ENCODE measurements at regions not wholly inside any gene's neighbourhood (a gene's known extent, or its start where the extent isn't known, plus 50 kb on each side); places are given as distances from the start of the nearest gene placed in this dataset.

- no peaks in the 10 kb centered on the region for H3K36me3 ChIP-seq (ENCODE audit: insufficient read depth, low read length)
- H3K4me1 ChIP-seq (ENCODE audit: insufficient read depth, low read length), result no peaks in the 10 kb centered on the region
- no peak overlapping the region for H3K9ac ChIP-seq (ENCODE audit: low read depth, low read length)
- H3K27me3 ChIP-seq (ENCODE audit: insufficient read depth, low read length), result no peaks in the 10 kb centered on the region
- 96% methylated on average over 70 of the region's 70 CpGs for WGBS
- H3K27ac ChIP-seq (ENCODE audit: low read depth, low read length), result no peak overlapping the region
- H3K9me3 ChIP-seq (ENCODE audit: insufficient read depth, low read depth, low read length), result no peaks in the 10 kb centered on the region
- H3K4me3 ChIP-seq (ENCODE audit: low read length), result no peak overlapping the region
These were observed 52.9 kb upstream of the WNT7A start for GRCh38 chr3:13932578-13933295.

GRCh38 chr3:13931172-13931571 is 51.3 kb upstream of the WNT7A start:
- no peak overlapping the region for H3K4me3 ChIP-seq (ENCODE audit: low read length)
- no peaks in the 10 kb centered on the region for H3K9me3 ChIP-seq (ENCODE audit: insufficient read depth, low read depth, low read length)
- no peaks in the 10 kb centered on the region for H3K27me3 ChIP-seq (ENCODE audit: insufficient read depth, low read length)
- no peaks in the 10 kb centered on the region for H3K36me3 ChIP-seq (ENCODE audit: insufficient read depth, low read length)
- 94% methylated on average over 4 of the region's 4 CpGs for WGBS
- no peak overlapping the region for H3K9ac ChIP-seq (ENCODE audit: low read depth, low read length)
- H3K4me1 ChIP-seq (ENCODE audit: insufficient read depth, low read length), result no peaks in the 10 kb centered on the region
- H3K27ac ChIP-seq (ENCODE audit: low read depth, low read length), result no peak overlapping the region

All from HUES64 (cell line).